ENCODE measurements at regions not wholly inside any gene's neighbourhood (a gene's known extent, or its start where the extent isn't known, plus 50 kb on each side); places are given as distances from the start of the nearest gene placed in this dataset.

DNA sequence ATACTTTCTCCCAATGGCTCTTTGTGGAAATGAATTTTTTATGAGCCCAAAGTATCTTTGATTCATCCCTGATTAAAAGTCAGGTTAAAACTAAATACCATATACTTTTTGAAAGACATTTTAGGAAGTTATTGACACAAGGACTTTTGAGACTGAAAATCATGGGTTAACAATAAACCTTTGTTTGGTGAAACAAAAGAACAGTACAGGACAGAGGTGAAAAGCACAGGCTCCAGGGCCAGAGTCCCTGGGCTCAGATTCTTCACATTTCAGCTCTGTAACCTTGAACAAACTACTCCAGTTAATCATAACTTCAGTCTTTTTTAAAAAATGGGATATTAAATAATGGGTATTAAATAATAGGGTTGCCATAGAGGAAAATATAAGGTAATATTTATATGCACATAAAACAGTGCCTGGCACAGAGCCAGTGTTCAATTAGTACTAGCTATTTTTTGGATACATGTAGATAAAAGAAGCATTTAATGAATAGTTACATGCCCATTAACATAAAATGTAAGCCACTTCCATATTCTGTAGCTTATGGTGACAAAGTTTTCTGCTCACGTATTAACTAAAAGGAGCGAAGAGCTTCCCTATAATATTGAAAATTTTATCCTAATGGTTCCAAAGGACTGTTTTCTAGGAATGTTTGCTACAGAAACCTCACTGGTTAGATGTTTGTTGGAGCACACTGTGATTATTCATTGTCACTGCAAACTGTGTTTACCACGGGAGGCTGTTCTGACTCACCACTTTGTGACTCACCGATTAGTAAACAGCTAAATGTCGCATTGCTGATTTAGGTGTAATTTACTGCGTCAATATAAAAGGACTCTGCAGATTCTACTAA is 255.4 kb downstream of the DAD1 start (continued):
- TF ChIP-seq, protein P1, sequence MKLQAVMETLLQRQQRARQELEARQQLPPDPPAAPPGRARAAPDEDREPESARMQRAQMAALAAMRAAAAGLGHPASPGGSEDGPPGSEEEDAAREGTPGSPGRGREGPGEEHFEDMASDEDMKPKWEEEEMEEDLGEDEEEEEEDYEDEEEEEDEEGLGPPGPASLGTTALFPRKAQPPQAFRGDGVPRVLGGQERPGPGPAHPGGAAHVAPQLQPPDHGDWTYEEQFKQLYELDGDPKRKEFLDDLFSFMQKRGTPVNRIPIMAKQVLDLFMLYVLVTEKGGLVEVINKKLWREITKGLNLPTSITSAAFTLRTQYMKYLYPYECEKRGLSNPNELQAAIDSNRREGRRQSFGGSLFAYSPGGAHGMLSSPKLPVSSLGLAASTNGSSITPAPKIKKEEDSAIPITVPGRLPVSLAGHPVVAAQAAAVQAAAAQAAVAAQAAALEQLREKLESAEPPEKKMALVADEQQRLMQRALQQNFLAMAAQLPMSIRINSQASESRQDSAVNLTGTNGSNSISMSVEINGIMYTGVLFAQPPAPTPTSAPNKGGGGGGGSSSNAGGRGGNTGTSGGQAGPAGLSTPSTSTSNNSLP (IDR thresholded peaks at IDR 0.05; ENCODE audit: low read depth, low read length), result peak; percentile 99
- TF ChIP-seq ZNF629 (CRISPR knock-in tag; conservative IDR thresholded peaks at IDR 0.05) (no peak), TSC22D2 (CRISPR knock-in tag; IDR thresholded peaks at IDR 0.05; ENCODE audit: borderline replicate concordance) (no peak), YY1 (IDR thresholded peaks at IDR 0.05; ENCODE audit: insufficient read depth, insufficient replicate concordance, low read depth, low read length) (no peak), THAP11 (CRISPR knock-in tag; IDR thresholded peaks at IDR 0.05) (peak; percentile 57; the same call in 1 of the 2 replicates), ZBTB38 (CRISPR knock-in tag; IDR thresholded peaks at IDR 0.05) (no peak), ZNF225 (CRISPR knock-in tag; IDR thresholded peaks at IDR 0.05) (no peak), ELF4 (CRISPR knock-in tag; IDR thresholded peaks at IDR 0.05; ENCODE audit: borderline replicate concordance) (0 out of 2 replicates have a peak, but pooled peaks have one; percentile 39), NRL (CRISPR knock-in tag; IDR thresholded peaks at IDR 0.05; ENCODE audit: borderline replicate concordance) (no peak), FOXO1 (CRISPR knock-in tag; IDR thresholded peaks at IDR 0.05) (peak; percentile 99), BRD4 (CRISPR knock-in tag; IDR thresholded peaks at IDR 0.05) (no peak), PHF21A (CRISPR knock-in tag; IDR thresholded peaks at IDR 0.05) (no peak), MLLT10 (CRISPR knock-in tag; IDR thresholded peaks at IDR 0.05) (no peak), ZBTB7B (CRISPR knock-in tag; IDR thresholded peaks at IDR 0.05) (no peak), PAX8 (CRISPR knock-in tag; IDR thresholded peaks at IDR 0.05; ENCODE audit: borderline replicate concordance) (no peak), ZNF839 (CRISPR knock-in tag; IDR thresholded peaks at IDR 0.05; ENCODE audit: borderline replicate concordance) (no peak), SIX1 (CRISPR knock-in tag; IDR thresholded peaks at IDR 0.05; ENCODE audit: borderline replicate concordance) (peak; percentile 40; the same call in 1 of the 2 replicates), SP140L (CRISPR knock-in tag; IDR thresholded peaks at IDR 0.05; ENCODE audit: borderline replicate concordance) (no peak), PRPF4 (IDR thresholded peaks at IDR 0.05; ENCODE audit: low read depth, low read length, poor library complexity, severe bottlenecking) (no peak)
- TF ChIP-seq, protein P2, sequence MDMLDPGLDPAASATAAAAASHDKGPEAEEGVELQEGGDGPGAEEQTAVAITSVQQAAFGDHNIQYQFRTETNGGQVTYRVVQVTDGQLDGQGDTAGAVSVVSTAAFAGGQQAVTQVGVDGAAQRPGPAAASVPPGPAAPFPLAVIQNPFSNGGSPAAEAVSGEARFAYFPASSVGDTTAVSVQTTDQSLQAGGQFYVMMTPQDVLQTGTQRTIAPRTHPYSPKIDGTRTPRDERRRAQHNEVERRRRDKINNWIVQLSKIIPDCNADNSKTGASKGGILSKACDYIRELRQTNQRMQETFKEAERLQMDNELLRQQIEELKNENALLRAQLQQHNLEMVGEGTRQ (IDR thresholded peaks at IDR 0.05; ENCODE audit: low read depth, low read length), result no peak
- TF ChIP-seq, protein P2 (CRISPR knock-in tag; IDR thresholded peaks at IDR 0.05; ENCODE audit: borderline replicate concordance), result no peak
- TF ChIP-seq, protein P3, sequence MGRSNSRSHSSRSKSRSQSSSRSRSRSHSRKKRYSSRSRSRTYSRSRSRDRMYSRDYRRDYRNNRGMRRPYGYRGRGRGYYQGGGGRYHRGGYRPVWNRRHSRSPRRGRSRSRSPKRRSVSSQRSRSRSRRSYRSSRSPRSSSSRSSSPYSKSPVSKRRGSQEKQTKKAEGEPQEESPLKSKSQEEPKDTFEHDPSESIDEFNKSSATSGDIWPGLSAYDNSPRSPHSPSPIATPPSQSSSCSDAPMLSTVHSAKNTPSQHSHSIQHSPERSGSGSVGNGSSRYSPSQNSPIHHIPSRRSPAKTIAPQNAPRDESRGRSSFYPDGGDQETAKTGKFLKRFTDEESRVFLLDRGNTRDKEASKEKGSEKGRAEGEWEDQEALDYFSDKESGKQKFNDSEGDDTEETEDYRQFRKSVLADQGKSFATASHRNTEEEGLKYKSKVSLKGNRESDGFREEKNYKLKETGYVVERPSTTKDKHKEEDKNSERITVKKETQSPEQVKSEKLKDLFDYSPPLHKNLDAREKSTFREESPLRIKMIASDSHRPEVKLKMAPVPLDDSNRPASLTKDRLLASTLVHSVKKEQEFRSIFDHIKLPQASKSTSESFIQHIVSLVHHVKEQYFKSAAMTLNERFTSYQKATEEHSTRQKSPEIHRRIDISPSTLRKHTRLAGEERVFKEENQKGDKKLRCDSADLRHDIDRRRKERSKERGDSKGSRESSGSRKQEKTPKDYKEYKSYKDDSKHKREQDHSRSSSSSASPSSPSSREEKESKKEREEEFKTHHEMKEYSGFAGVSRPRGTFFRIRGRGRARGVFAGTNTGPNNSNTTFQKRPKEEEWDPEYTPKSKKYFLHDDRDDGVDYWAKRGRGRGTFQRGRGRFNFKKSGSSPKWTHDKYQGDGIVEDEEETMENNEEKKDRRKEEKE (IDR thresholded peaks at IDR 0.05), result no peak
- TF ChIP-seq, protein P4, sequence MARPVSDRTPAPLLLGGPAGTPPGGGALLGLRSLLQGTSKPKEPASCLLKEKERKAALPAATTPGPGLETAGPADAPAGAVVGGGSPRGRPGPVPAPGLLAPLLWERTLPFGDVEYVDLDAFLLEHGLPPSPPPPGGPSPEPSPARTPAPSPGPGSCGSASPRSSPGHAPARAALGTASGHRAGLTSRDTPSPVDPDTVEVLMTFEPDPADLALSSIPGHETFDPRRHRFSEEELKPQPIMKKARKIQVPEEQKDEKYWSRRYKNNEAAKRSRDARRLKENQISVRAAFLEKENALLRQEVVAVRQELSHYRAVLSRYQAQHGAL (CRISPR knock-in tag; IDR thresholded peaks at IDR 0.05; ENCODE audit: not compliant biosample characterization), result no peak

All from HepG2 (cell line).